PC-9 (cell line): ENCODE measurements at regions not wholly inside any gene's neighbourhood (a gene's known extent, or its start where the extent isn't known, plus 50 kb on each side); places are given as distances from the start of the nearest gene placed in this dataset.

Source experiments
- BruUV-seq: library from RNA; stranded (reverse); fragments of 400-500 nt; replicated peaks from 2 replicates; lab custom pipeline; 2021; lab: Mats Ljungman, UMichigan
- CTCF ChIA-PET: fragments of 300-600 bp; sonication (Branson Sonifier 250); formaldehyde crosslinking; loops from one replicate; lab custom pipeline; 2022; ENCODE audit warnings: antibody characterized with exemption; lab: Charles Lee
- POLR2A ChIA-PET: fragments of 300-600 bp; sonication (Branson Sonifier 250); formaldehyde crosslinking; loops from one replicate; lab custom pipeline; 2022; ENCODE audit warnings: antibody characterized with exemption; ENCODE audit not compliant: unreplicated experiment; lab: Charles Lee
- DNase-seq, 2 experiments: peaks; one replicate each; pipeline versions ENCODE4 v3.0.0 to v3.0.0-alpha.2; 2015 to 2022; ENCODE audit warnings: mixed read lengths in 1 of 2
- H2AFZ ChIP-seq: fragments of 200-600 bp; sonication (generic); 2 replicates; pipeline ENCODE4 v1.8.1; 2017; ENCODE audit warnings: antibody characterized with exemption
- H3F3A ChIP-seq: fragments of 200-600 bp; sonication (generic); 2 replicates; pipeline ENCODE4 v1.8.1; 2017; ENCODE audit warnings: antibody characterized with exemption, mild to moderate bottlenecking, low read depth; ENCODE audit not compliant: insufficient read depth
- H3K27ac ChIP-seq: fragments of 200-600 bp; sonication (generic); 2 replicates; pipeline ENCODE4 v1.6.1; 2016; ENCODE audit warnings: mixed run types
- H3K27me3 ChIP-seq: fragments of 200-600 bp; sonication (generic); 2 replicates; pipeline ENCODE4 v1.6.1; 2016; ENCODE audit warnings: low read depth, mixed run types; ENCODE audit not compliant: insufficient read depth
- H3K36me3 ChIP-seq: fragments of 200-600 bp; sonication (generic); 2 replicates; pipeline ENCODE4 v1.6.1; 2016; ENCODE audit warnings: low read depth, mixed run types
- H3K4me1 ChIP-seq: fragments of 200-600 bp; sonication (generic); replicated peaks from 2 replicates; pipeline ENCODE4 v1.6.1; 2016; ENCODE audit warnings: mixed run types; ENCODE audit not compliant: insufficient read depth
- H3K4me2 ChIP-seq: fragments of 200-600 bp; sonication (generic); 2 replicates; pipeline ENCODE4 v1.6.1; 2017; ENCODE audit warnings: mixed run types
- H3K4me3 ChIP-seq: fragments of 200-600 bp; sonication (generic); 2 replicates; pipeline ENCODE4 v1.6.1; 2016; ENCODE audit warnings: mixed run types
- H3K79me2 ChIP-seq: fragments of 200-600 bp; sonication (generic); 2 replicates; pipeline ENCODE4 v1.6.1; 2017; ENCODE audit warnings: low read depth, mixed run types
- H3K9me2 ChIP-seq: fragments of 200-600 bp; sonication (generic); 2 replicates; pipeline ENCODE4 v1.8.1; 2017; ENCODE audit warnings: mild to moderate bottlenecking; ENCODE audit not compliant: insufficient read depth
- H3K9me3 ChIP-seq: fragments of 200-600 bp; sonication (generic); 2 replicates; pipeline ENCODE4 v1.8.1; 2016; ENCODE audit warnings: low read depth; ENCODE audit not compliant: insufficient read depth
- H4K20me1 ChIP-seq: fragments of 200-600 bp; sonication (generic); 2 replicates; pipeline ENCODE4 v1.8.1; 2017; ENCODE audit not compliant: insufficient read depth
- EZH2 ChIP-seq: fragments of 200-600 bp; sonication (generic); IDR thresholded peaks from 2 replicates; pipeline ENCODE4 v1.8.0; 2017; ENCODE audit warnings: antibody characterized with exemption, low read depth
- intact Hi-C: fragments of 100-400 bp; cut with micrococcal nuclease; formaldehyde crosslinking; loops from one replicate; pipeline ENCODE4 v1.10.0; 2022; ENCODE audit not compliant: unreplicated experiment
- TF ChIP-seq, protein P1 (sequence below): fragments of 200-600 bp; sonication (generic); conservative IDR thresholded peaks from 2 replicates; pipeline ENCODE4 v1.6.1; 2017; ENCODE audit warnings: mixed run types, antibody characterized with exemption, mild to moderate bottlenecking, moderate library complexity

- BruUV-seq = no TSS peak
- no peaks in the 10 kb centered on the region for H3K9me2 ChIP-seq
- H4K20me1 ChIP-seq = no peaks in the 10 kb centered on the region
- no peaks in the 10 kb centered on the region for H3K27me3 ChIP-seq
- no peaks in the 10 kb centered on the region for H3K9me3 ChIP-seq
- no peak overlapping the region for H3K4me2 ChIP-seq
- CTCF ChIA-PET = no interaction called here
- H3K79me2 ChIP-seq = no peaks in the 10 kb centered on the region
- no peak overlapping the region for H2AFZ ChIP-seq
- intact Hi-C loops = no loop called here
- H3K27ac ChIP-seq = no peak overlapping the region
- H3K4me1 ChIP-seq = no peaks in the 10 kb centered on the region
- no peaks in the 10 kb centered on the region for H3F3A ChIP-seq
- POLR2A ChIA-PET = no interaction called here
- DNase-seq = no peak
- H3K36me3 ChIP-seq = no peaks in the 10 kb centered on the region
- no peak overlapping the region for H3K4me3 ChIP-seq
- TF ChIP-seq, protein P1, sequence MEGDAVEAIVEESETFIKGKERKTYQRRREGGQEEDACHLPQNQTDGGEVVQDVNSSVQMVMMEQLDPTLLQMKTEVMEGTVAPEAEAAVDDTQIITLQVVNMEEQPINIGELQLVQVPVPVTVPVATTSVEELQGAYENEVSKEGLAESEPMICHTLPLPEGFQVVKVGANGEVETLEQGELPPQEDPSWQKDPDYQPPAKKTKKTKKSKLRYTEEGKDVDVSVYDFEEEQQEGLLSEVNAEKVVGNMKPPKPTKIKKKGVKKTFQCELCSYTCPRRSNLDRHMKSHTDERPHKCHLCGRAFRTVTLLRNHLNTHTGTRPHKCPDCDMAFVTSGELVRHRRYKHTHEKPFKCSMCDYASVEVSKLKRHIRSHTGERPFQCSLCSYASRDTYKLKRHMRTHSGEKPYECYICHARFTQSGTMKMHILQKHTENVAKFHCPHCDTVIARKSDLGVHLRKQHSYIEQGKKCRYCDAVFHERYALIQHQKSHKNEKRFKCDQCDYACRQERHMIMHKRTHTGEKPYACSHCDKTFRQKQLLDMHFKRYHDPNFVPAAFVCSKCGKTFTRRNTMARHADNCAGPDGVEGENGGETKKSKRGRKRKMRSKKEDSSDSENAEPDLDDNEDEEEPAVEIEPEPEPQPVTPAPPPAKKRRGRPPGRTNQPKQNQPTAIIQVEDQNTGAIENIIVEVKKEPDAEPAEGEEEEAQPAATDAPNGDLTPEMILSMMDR = no peak
- no peak for TF ChIP-seq EZH2
Observed at GRCh38 chr10:64523065-64523759, 1002.0 kb downstream of the REEP3 start.

- H3K4me3 ChIP-seq = no peak overlapping the region
- no peak overlapping the region for H2AFZ ChIP-seq
- no peaks in the 10 kb centered on the region for H3K36me3 ChIP-seq
- H3K4me1 ChIP-seq = no peaks in the 10 kb centered on the region
- H3F3A ChIP-seq = no peaks in the 10 kb centered on the region
- ChIA-PET POLR2A (no interaction called here), CTCF (no interaction called here)
- no peaks in the 10 kb centered on the region for H3K9me3 ChIP-seq
- DNase-seq = no peak
- intact Hi-C loops = no loop called here
- no peaks in the 10 kb centered on the region for H4K20me1 ChIP-seq
- no peaks in the 10 kb centered on the region for H3K27me3 ChIP-seq
- no peak overlapping the region for H3K4me2 ChIP-seq
- TF ChIP-seq EZH2 = no peak
- TF ChIP-seq, protein P1 = no peak
- no peaks in the 10 kb centered on the region for H3K9me2 ChIP-seq
- no peak overlapping the region for H3K27ac ChIP-seq
- no peaks in the 10 kb centered on the region for H3K79me2 ChIP-seq
- no TSS peak for BruUV-seq
Observed at GRCh38 chr10:64528294-64529002, 1007.2 kb downstream of the REEP3 start.

DNA sequence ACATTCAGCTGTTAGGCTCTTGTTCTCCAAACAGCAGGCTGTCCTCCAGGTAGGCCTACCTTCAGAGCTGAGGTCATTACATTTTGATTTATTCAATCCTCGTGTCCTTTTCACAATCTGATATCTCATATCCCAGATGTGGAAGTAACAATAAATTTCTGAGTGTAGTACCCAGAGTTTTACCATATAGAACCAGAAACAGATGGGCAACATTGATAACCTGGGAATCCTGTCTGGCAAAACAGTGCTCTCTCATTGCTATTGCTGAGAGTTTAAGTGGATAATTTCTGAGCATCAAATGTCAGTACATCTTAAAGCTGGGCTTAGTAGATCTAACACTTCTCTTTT, 1007.8 kb downstream of the REEP3 start:
- Histone ChIP-seq H3K36me3 (no peaks in the 10 kb centered on the region), H3K79me2 (no peaks in the 10 kb centered on the region), H3K9me2 (no peaks in the 10 kb centered on the region), H3K4me2 (no peak overlapping the region), H3F3A (no peaks in the 10 kb centered on the region), H3K27ac (no peak overlapping the region), H3K27me3 (no peaks in the 10 kb centered on the region), H3K4me3 (no peak overlapping the region), H2AFZ (no peak overlapping the region), H3K4me1 (no peaks in the 10 kb centered on the region), H4K20me1 (no peaks in the 10 kb centered on the region), H3K9me3 (no peaks in the 10 kb centered on the region)
- intact Hi-C loops = no loop called here
- BruUV-seq = no TSS peak
- CTCF ChIA-PET = no interaction called here
- no peak for TF ChIP-seq EZH2
- TF ChIP-seq, protein P1 = no peak
- no peak for DNase-seq
- POLR2A ChIA-PET = no interaction called here
